Mucosa of descending colon (tissue), 3 donors: ENCODE measurements at regions not wholly inside any gene's neighbourhood (a gene's known extent, or its start where the extent isn't known, plus 50 kb on each side); places are given as distances from the start of the nearest gene placed in this dataset.

Source experiments
- ATAC-seq: fragments of 200-7000 bp; cut with Tn5 transposase; one replicate; pipeline ENCODE4 v1.9.1; 2020; ENCODE audit warnings: mild to moderate bottlenecking, moderate library complexity
- DNase-seq, 3 donors: peaks; one replicate each; pipeline ENCODE4 v3.0.0-alpha.2; 2020
- H3K36me3 ChIP-seq: fragments of 200-600 bp; one replicate; pipeline ENCODE4 v1.8.0; 2021; ENCODE audit warnings: low read depth, mild to moderate bottlenecking
- H3K4me1 ChIP-seq: fragments of 200-600 bp; one replicate; pipeline ENCODE4 v1.8.0; 2021; ENCODE audit warnings: low read depth, mild to moderate bottlenecking
- H3K4me3 ChIP-seq: fragments of 200-600 bp; one replicate; pipeline ENCODE4 v1.8.0; 2021; ENCODE audit warnings: mild to moderate bottlenecking
- H3K9me3 ChIP-seq: fragments of 200-600 bp; one replicate; pipeline ENCODE4 v1.8.0; 2021; ENCODE audit warnings: mild to moderate bottlenecking
- intact Hi-C, 2 donors: fragments of 100-400 bp; cut with DNase I in 1 of 2; cut with micrococcal nuclease in 1 of 2; formaldehyde crosslinking; loops; one replicate each; pipeline versions ENCODE4 v1.11.0 to v1.11.1; 2022; cut with DNase I, micrococcal nuclease
- TF ChIP-seq, protein P1 (sequence below): fragments of 200-600 bp; IDR thresholded peaks from one replicate; pipeline ENCODE4 v1.8.0; 2022; ENCODE audit warnings: antibody characterized with exemption, mild to moderate bottlenecking
- donor health status: DM: no; HTN: no; CAD: no; lungs with moderate emphysema.
- donor health status: DM: no; HTN: no; CAD: no.
- donor health status: DM: no; HTN: yes; CAD: no.

DNA sequence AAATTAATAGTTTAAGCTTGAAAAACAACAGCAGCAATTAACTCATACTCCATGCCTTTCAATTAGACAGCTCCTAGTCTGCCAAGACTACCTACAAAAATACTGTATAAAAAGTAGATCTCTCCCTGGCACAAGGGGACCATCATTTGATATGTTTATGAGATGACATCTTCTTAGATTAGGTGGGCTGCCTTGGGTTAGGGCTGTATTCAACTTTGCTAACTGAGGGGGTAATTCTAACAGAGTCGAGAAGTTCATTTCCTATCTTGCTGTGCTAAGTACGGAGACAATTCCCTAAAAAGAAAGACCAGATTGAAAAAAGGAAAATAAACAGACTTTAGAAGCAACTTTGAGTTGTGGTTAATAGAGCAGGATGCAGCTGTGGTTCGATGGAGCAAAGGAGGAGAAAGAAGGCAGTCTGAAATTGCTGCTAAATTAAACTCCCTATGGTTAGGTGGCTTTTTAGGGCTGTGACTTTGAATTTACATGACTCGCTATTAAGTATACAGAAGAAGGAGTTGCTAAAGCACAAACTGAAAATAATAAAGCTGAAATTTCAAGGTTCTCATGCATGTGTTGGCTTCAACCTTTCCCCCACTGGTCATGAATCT is 75.4 kb downstream of the CDC7 start:
- TF ChIP-seq, protein P1, sequence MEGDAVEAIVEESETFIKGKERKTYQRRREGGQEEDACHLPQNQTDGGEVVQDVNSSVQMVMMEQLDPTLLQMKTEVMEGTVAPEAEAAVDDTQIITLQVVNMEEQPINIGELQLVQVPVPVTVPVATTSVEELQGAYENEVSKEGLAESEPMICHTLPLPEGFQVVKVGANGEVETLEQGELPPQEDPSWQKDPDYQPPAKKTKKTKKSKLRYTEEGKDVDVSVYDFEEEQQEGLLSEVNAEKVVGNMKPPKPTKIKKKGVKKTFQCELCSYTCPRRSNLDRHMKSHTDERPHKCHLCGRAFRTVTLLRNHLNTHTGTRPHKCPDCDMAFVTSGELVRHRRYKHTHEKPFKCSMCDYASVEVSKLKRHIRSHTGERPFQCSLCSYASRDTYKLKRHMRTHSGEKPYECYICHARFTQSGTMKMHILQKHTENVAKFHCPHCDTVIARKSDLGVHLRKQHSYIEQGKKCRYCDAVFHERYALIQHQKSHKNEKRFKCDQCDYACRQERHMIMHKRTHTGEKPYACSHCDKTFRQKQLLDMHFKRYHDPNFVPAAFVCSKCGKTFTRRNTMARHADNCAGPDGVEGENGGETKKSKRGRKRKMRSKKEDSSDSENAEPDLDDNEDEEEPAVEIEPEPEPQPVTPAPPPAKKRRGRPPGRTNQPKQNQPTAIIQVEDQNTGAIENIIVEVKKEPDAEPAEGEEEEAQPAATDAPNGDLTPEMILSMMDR, result no peak
- peaks cover 18% of the 10 kb centered on the region for H3K4me1 ChIP-seq
- H3K36me3 ChIP-seq, result no peaks in the 10 kb centered on the region
- DNase-seq (no peak), ATAC-seq (no peak)
- intact Hi-C loops, result no loop called here
- H3K9me3 ChIP-seq, result no peaks in the 10 kb centered on the region
- H3K4me3 ChIP-seq, result no peak overlapping the region

DNA sequence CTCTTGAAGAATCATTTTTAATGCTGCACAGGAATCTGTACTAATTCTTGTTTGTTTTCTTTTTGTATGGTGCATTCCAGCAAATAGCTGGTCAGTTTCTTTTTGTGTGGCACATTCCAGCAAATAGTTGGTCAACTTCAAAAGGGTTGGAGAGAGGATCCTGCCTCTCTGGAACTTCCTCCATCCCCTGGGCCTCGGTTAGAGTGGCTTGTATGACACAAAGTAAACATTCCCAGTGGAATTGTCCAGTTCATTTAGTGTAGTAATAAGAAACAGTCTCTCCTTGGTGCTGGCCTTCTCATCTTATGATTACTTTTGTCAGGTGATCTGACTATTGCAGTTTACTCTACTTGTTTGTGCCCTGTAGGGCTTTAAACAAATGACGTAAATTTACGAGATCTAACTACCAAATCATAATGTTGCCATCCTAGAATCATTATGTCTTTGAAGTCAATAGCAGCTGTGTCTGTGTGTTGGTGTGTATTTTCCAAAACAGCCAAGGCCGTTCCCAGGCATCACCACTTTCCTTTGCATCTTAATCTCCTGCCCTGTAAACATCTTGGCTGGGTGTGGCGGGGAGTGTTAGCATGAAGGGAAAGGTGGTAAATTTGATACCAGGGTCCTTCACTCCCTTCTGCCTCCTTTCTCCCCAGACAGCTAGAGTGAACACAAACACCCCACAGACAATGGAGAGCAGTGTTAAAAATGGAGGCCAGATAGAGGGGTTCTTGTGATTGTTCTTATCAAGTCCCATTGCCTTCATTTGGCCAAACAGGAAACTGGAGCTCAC is 77.9 kb downstream of the CDC7 start:
- TF ChIP-seq, protein P1, result no peak
- no peaks in the 10 kb centered on the region for H3K36me3 ChIP-seq
- H3K4me3 ChIP-seq, result no peak overlapping the region
- ATAC-seq, result peak; percentile 56
- intact Hi-C loops, result no loop called here
- no peak for DNase-seq
- peaks cover 18% of the 10 kb centered on the region for H3K4me1 ChIP-seq
- H3K9me3 ChIP-seq, result no peaks in the 10 kb centered on the region

DNA sequence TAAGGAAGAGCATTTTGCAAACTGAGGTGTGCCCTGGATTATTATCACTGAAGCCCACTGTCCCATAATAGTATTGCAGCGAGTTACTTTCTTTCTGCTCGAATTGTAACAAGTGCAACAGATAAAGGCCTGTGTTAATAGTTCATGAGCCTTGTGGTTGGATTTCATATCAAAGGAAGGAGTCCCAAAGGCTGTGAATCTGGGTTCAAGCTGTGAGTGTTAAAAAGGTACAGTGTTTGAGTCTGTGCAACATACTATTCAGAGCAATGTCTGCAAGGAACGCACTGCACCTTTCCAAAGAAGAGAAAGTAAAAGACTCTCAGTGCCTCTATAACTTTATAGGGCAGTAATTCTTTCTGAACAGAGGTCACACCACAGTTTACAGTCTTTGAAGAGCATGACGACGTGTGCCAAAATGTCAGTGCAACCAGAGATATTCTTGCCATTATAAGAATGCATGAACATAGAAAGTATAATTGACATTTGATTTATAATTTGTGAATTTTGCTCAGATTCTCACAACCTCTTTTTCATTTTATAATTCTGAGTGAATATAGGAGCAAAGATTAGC is 79.1 kb downstream of the CDC7 start:
- Histone ChIP-seq H3K4me3 (no peak overlapping the region), H3K9me3 (no peaks in the 10 kb centered on the region), H3K36me3 (no peaks in the 10 kb centered on the region), H3K4me1 (peaks cover 18% of the 10 kb centered on the region)
- intact Hi-C loops, result no loop called here
- DNase-seq (peak in 1 of 3 donors; percentile 51), ATAC-seq (peak; percentile 84)
- TF ChIP-seq, protein P1, result no peak

DNA sequence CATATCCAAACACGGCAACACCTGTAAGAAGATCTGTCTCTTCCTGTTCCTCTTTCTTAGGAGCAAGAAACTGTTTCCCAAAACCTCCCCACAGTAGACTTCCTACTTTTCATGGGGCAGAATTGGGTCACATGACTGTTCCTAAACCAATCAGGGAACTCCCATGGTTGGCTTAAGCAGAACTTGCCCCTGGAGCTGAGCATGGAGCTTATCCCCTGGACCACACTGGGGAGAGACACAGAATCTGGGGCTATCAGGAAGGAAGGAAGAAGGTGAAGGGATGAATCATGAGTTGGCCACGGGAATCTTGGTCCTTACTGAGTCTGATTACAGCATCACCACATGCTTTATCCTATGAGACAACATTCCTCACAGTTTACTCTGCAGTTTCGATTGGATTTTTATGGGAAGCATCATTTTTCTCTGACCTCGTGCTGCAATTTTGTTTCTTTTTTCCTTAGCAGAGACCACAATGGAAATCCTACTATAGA is 81.8 kb downstream of the CDC7 start:
- no peak overlapping the region for H3K4me3 ChIP-seq
- DNase-seq, result peak in 1 of 3 donors; percentile 24
- H3K36me3 ChIP-seq, result no peaks in the 10 kb centered on the region
- peak; percentile 17 for ATAC-seq
- TF ChIP-seq, protein P1, result no peak
- no peaks in the 10 kb centered on the region for H3K9me3 ChIP-seq
- peaks cover 18% of the 10 kb centered on the region for H3K4me1 ChIP-seq
- intact Hi-C loops, result no loop called here

DNA sequence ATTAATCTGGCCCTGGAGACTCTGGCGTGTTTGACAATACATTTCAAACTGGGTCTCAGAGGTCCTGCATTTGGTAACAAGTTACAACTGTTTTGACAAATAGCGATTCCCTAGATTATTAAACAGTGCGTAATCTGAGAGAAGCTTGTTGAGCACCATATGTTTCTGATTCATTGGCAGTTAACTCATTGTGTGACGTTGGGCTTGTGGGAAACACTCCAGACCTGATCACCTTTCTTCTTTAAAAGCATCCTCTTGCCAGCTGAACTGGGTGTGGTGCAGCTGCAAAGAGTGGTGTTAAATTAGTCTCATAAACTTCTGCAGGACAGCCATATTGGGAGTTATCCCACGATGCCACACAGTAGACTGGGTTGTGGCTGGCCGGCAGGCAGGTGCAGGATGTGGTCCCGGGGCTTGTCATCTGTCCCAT is 82.7 kb downstream of the CDC7 start:
- peak in 1 of 3 donors; percentile 29 for DNase-seq
- peak; percentile 76 for ATAC-seq
- H3K4me3 ChIP-seq, result no peak overlapping the region

More for the DNA sequence above, 82.7 kb downstream of the CDC7 start:
- Histone ChIP-seq H3K9me3 (no peaks in the 10 kb centered on the region), H3K4me1 (peaks cover 18% of the 10 kb centered on the region), H3K36me3 (no peaks in the 10 kb centered on the region)
- TF ChIP-seq, protein P1, result no peak
- intact Hi-C loops, result no loop called here
